B cell (primary cell): ENCODE measurements at regions not wholly inside any gene's neighbourhood (a gene's known extent, or its start where the extent isn't known, plus 50 kb on each side); places are given as distances from the start of the nearest gene placed in this dataset.

Source experiments
- ATAC-seq: fragments of 200-7000 bp; cut with Tn5 transposase; one replicate; pipeline ENCODE4 v1.10.0; 2021; ENCODE audit warnings: low read depth, mild to moderate bottlenecking, moderate number of reproducible peaks, moderate library complexity
- CTCF ChIA-PET: fragments of 350-600 bp; sonication (Branson Sonifier 250); formaldehyde crosslinking; loops from one replicate; lab custom pipeline; 2021; ENCODE audit warnings: antibody characterized with exemption, inconsistent platforms; lab: Charles Lee
- POLR2A ChIA-PET: fragments of 350-600 bp; sonication (Branson Sonifier 250); formaldehyde crosslinking; loops from one replicate; lab custom pipeline; 2021; ENCODE audit warnings: antibody characterized with exemption; lab: Charles Lee
- DNase-seq: peaks from one replicate; pipeline ENCODE4 v3.0.0; 2013
- H2AFZ ChIP-seq: 2 replicates; pipeline ENCODE4 v1.6.1; 2012; ENCODE audit warnings: mild to moderate bottlenecking, low read depth, low read length; ENCODE audit not compliant: insufficient read depth, poor library complexity, severe bottlenecking
- H3K27ac ChIP-seq, 2 donors: 1 replicate in 1 of 2; 2 replicates in 1 of 2; pipeline ENCODE4 v1.5.1; 2012 to 2013; ENCODE audit warnings: low read length in 2 of 2, mild to moderate bottlenecking in 2 of 2, moderate library complexity in 1 of 2
- H3K27me3 ChIP-seq, 4 experiments: fragments of 200-600 bp in 1 of 4; sonication (generic) in 1 of 4; replicated peaks in 1 of 4; 1 replicate in 2 of 4; 2 replicates in 2 of 4; pipeline versions ENCODE4 v1.6.1 to v1.7.0; 2013 to 2016; ENCODE audit warnings: low read length in 3 of 4, mild to moderate bottlenecking in 2 of 4, mixed read lengths in 1 of 4, moderate library complexity in 1 of 4; ENCODE audit not compliant: insufficient read depth in 4 of 4, control insufficient read depth in 3 of 4; ENCODE audit errors: control extremely low read depth in 1 of 4
- H3K36me3 ChIP-seq, 2 experiments: replicated peaks in 1 of 2; 1 replicate in 1 of 2; 2 replicates in 1 of 2; pipeline versions ENCODE4 v1.6.1 to v1.7.1; 2013; ENCODE audit warnings: low read length in 1 of 2; ENCODE audit not compliant: insufficient read depth in 2 of 2, control insufficient read depth in 1 of 2; ENCODE audit errors: control extremely low read depth in 1 of 2, extremely low read depth in 1 of 2
- H3K4me1 ChIP-seq, 2 donors: fragments of 200-600 bp in 1 of 2; sonication (generic) in 1 of 2; 1 replicate in 1 of 2; 2 replicates in 1 of 2; pipeline versions ENCODE4 v1.5.1 to v1.6.1; 2013 to 2017; ENCODE audit warnings: low read length in 2 of 2; ENCODE audit not compliant: control insufficient read depth in 2 of 2, insufficient read depth in 2 of 2
- H3K4me2 ChIP-seq: replicated peaks from 2 replicates; pipeline ENCODE3; 2012; ENCODE audit warnings: mild to moderate bottlenecking, low read depth, low read length; ENCODE audit not compliant: poor library complexity, severe bottlenecking
- H3K4me3 ChIP-seq, 5 experiments: fragments of 200-600 bp in 1 of 5; sonication (generic) in 1 of 5; 1 replicate in 3 of 5; 2 replicates in 2 of 5; pipeline versions ENCODE4 v1.5.1 to v1.7.0; 2011 to 2016; ENCODE audit warnings: low read length in 4 of 5, mild to moderate bottlenecking in 4 of 5, low read depth in 2 of 5, control low read depth in 1 of 5, moderate library complexity in 1 of 5; ENCODE audit not compliant: insufficient read depth in 1 of 5; ENCODE audit errors: control extremely low read depth in 1 of 5, extremely low read depth in 1 of 5
- H3K79me2 ChIP-seq: fragments of 200-600 bp; sonication (generic); one replicate; pipeline ENCODE4 v1.6.0; 2016; ENCODE audit warnings: low read length; ENCODE audit not compliant: control insufficient read depth, insufficient read depth
- H3K9ac ChIP-seq: fragments of 200-600 bp; sonication (generic); 2 replicates; pipeline ENCODE4 v1.6.1; 2017; ENCODE audit warnings: mild to moderate bottlenecking, low read length, moderate library complexity
- H3K9me3 ChIP-seq, 3 donors: one replicate each; pipeline versions ENCODE4 v1.6.1 to v1.7.1; 2013; ENCODE audit warnings: low read length in 2 of 3; ENCODE audit not compliant: control insufficient read depth in 2 of 3, insufficient read depth in 1 of 3; ENCODE audit errors: control extremely low read depth in 1 of 3
- H4K20me1 ChIP-seq: 2 replicates; pipeline ENCODE4 v1.6.0; 2012; ENCODE audit warnings: mild to moderate bottlenecking, low read length; ENCODE audit not compliant: insufficient read depth, control insufficient read depth, poor library complexity, severe bottlenecking
- H3K27ac Mint-ChIP-seq: one replicate; pipeline ENCODE4 v1.8.0; 2021; ENCODE audit warnings: mixed read lengths
- H3K27me3 Mint-ChIP-seq: one replicate; pipeline ENCODE4 v1.8.0; 2021; ENCODE audit warnings: mixed read lengths
- H3K4me1 Mint-ChIP-seq: one replicate; pipeline ENCODE4 v1.8.0; 2021; ENCODE audit warnings: mixed read lengths
- H3K4me3 Mint-ChIP-seq: one replicate; pipeline ENCODE4 v1.8.0; 2021; ENCODE audit warnings: mixed read lengths
- H3K9me3 Mint-ChIP-seq: one replicate; pipeline ENCODE4 v1.8.0; 2022; ENCODE audit warnings: mixed read lengths; ENCODE audit not compliant: insufficient read depth
- CTCF ChIP-seq: fragments of 200-600 bp; IDR thresholded peaks from one replicate; pipeline ENCODE4 v1.8.0; 2022; ENCODE audit warnings: antibody characterized with exemption, mild to moderate bottlenecking
- EZH2 ChIP-seq: IDR thresholded peaks from 2 replicates; pipeline ENCODE4 v1.6.1; 2012; ENCODE audit warnings: borderline replicate concordance, low read depth, mild to moderate bottlenecking, moderate library complexity, low read length; ENCODE audit not compliant: insufficient read depth, poor library complexity, severe bottlenecking
- WGBS: methylation state at CpG from one replicate; pipeline ENCODE4 v1.1.5; 2013; ENCODE audit warnings: missing lambda C conversion rate; ENCODE audit not compliant: insufficient coverage; 5-methylcytosine and 5-hydroxymethylcytosine counted together
- intact Hi-C: fragments of 100-400 bp; cut with micrococcal nuclease; formaldehyde crosslinking; loops from one replicate; pipeline ENCODE4 v1.10.0; 2022

GRCh38 chr17:72223866-72224291 is 103.1 kb downstream of the SOX9 start:
- POLR2A ChIA-PET = no interaction called here

DNA sequence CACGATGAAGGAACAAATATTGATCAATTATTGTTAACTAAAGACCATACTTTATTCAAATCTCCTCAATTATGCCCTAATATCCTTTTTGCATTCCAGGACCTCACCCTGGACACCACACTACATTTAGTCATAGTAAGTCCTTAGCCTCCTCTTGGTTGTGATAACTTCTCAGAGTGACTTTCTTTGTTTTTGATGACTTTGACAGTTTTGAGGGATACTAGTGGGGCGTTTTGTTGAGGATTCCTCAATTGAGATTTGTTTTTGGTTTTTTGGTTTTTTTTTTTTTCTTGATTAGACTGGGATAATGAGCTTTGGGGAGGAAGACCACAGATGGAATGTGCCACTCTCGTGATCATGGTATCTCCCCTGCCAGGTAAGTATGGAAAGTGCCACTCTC is 105.5 kb downstream of the SOX9 start:
- no peaks in the 10 kb centered on the region for H3K36me3 ChIP-seq
- POLR2A ChIA-PET = no interaction called here
- no peak overlapping the region for H3K4me3 Mint-ChIP-seq
- H3K9me3 Mint-ChIP-seq = peaks cover 6% of the 10 kb centered on the region
- H3K9ac ChIP-seq = no peak overlapping the region
- no CpG with 5 or more reads among the region's 3 CpGs for WGBS
- H4K20me1 ChIP-seq = no peaks in the 10 kb centered on the region
- CTCF ChIA-PET = no interaction called here
- no peak overlapping the region for H3K4me2 ChIP-seq
- intact Hi-C loops = no loop called here
- H3K27ac ChIP-seq = no peak overlapping the region
- no peak for ATAC-seq
- no peak for DNase-seq
- no peaks in the 10 kb centered on the region for H3K4me1 Mint-ChIP-seq
- TF ChIP-seq EZH2 (no peak), CTCF (no peak)
- H3K27ac Mint-ChIP-seq = no peak overlapping the region
- no peaks in the 10 kb centered on the region for H3K79me2 ChIP-seq
- no peak overlapping the region for H2AFZ ChIP-seq
- no peak overlapping the region for H3K4me3 ChIP-seq
- H3K27me3 ChIP-seq = no peaks in the 10 kb centered on the region
- no peaks in the 10 kb centered on the region for H3K27me3 Mint-ChIP-seq
- peaks cover 0 to 3% (median 0%) of the 10 kb centered on the region in 3 donors for H3K9me3 ChIP-seq
- H3K4me1 ChIP-seq = no peaks in the 10 kb centered on the region

More at GRCh38 chr17:72223866-72224291, 103.1 kb downstream of the SOX9 start:
- H3K4me1 Mint-ChIP-seq = no peaks in the 10 kb centered on the region
- CTCF ChIA-PET = no interaction called here
- 94% methylated on average over 5 of the region's 11 CpGs for WGBS
- ATAC-seq (no peak), DNase-seq (no peak)
- no peaks in the 10 kb centered on the region for H3K36me3 ChIP-seq
- no peak overlapping the region for H3K4me2 ChIP-seq
- peaks cover 0 to 7% (median 4%) of the 10 kb centered on the region in 4 experiments for H3K27me3 ChIP-seq
- H3K27me3 Mint-ChIP-seq = peaks cover 21% of the 10 kb centered on the region
- H3K9me3 Mint-ChIP-seq = peaks cover 3% of the 10 kb centered on the region
- H3K79me2 ChIP-seq = no peaks in the 10 kb centered on the region
- no peak overlapping the region for H3K27ac Mint-ChIP-seq
- no peak for TF ChIP-seq CTCF
- TF ChIP-seq EZH2 = no peak
- H3K4me3 ChIP-seq = no peak overlapping the region
- intact Hi-C loops = no loop called here
- H3K4me3 Mint-ChIP-seq = no peak overlapping the region
- H3K4me1 ChIP-seq = no peaks in the 10 kb centered on the region
- H3K9ac ChIP-seq = no peak overlapping the region
- H3K9me3 ChIP-seq = peaks cover 0 to 17% (median 0%) of the 10 kb centered on the region in 3 donors
- H2AFZ ChIP-seq = no peak overlapping the region
- H4K20me1 ChIP-seq = no peaks in the 10 kb centered on the region
- H3K27ac ChIP-seq = no peak overlapping the region
